Neural progenitor cell (in vitro differentiated cells): ENCODE measurements at regions not wholly inside any gene's neighbourhood (a gene's known extent, or its start where the extent isn't known, plus 50 kb on each side); places are given as distances from the start of the nearest gene placed in this dataset.

Source experiments
- DNase-seq: peaks from one replicate; pipeline ENCODE4 v3.0.0-alpha.2; 2016; ENCODE audit warnings: low spot score
- H2AFZ ChIP-seq: fragments of 200-600 bp; sonication (generic); replicated peaks from 2 replicates; pipeline ENCODE4 v1.6.1; 2016; ENCODE audit warnings: antibody characterized with exemption
- H3F3A ChIP-seq: fragments of 200-600 bp; sonication (generic); 2 replicates; pipeline ENCODE4 v1.6.1; 2016; ENCODE audit warnings: antibody characterized with exemption, low read depth
- H3K27ac ChIP-seq: fragments of 200-600 bp; sonication (generic); 2 replicates; pipeline ENCODE4 v1.5.1; 2016; ENCODE audit warnings: mild to moderate bottlenecking
- H3K27me3 ChIP-seq: fragments of 200-600 bp; sonication (generic); 2 replicates; pipeline ENCODE4 v1.6.1; 2016; ENCODE audit warnings: mild to moderate bottlenecking, moderate library complexity
- H3K36me3 ChIP-seq: fragments of 200-600 bp; sonication (generic); 2 replicates; pipeline ENCODE4 v1.5.1; 2016
- H3K4me1 ChIP-seq: fragments of 200-600 bp; sonication (generic); 2 replicates; pipeline ENCODE4 v1.6.1; 2016; ENCODE audit warnings: mixed run types
- H3K4me2 ChIP-seq: fragments of 200-600 bp; sonication (generic); 2 replicates; pipeline ENCODE4 v1.6.1; 2016
- H3K4me3 ChIP-seq: fragments of 200-600 bp; sonication (generic); 2 replicates; pipeline ENCODE4 v1.5.1; 2016
- H3K79me2 ChIP-seq: fragments of 200-600 bp; sonication (generic); 2 replicates; pipeline ENCODE4 v1.6.1; 2016; ENCODE audit warnings: low read depth
- H3K9ac ChIP-seq: fragments of 200-600 bp; sonication (generic); 2 replicates; pipeline ENCODE4 v1.6.1; 2016
- H3K9me3 ChIP-seq: fragments of 200-600 bp; sonication (generic); 2 replicates; pipeline ENCODE4 v1.5.1; 2016; ENCODE audit warnings: low read depth
- H4K20me1 ChIP-seq: fragments of 200-600 bp; sonication (generic); 2 replicates; pipeline ENCODE4 v1.6.1; 2016; ENCODE audit warnings: low read depth
- H3K27ac Mint-ChIP-seq: 3 replicates; pipeline ENCODE4 v1.8.0; 2021; ENCODE audit warnings: mixed read lengths
- H3K27me3 Mint-ChIP-seq: 2 replicates; pipeline ENCODE4 v1.8.0; 2022; ENCODE audit warnings: low read depth, mild to moderate bottlenecking, inconsistent platforms, moderate library complexity, mixed read lengths; ENCODE audit not compliant: insufficient read depth
- H3K36me3 Mint-ChIP-seq: 3 replicates; pipeline ENCODE4 v1.8.0; 2021; ENCODE audit warnings: mixed read lengths
- H3K4me1 Mint-ChIP-seq: 3 replicates; pipeline ENCODE4 v1.8.0; 2021; ENCODE audit warnings: mixed read lengths
- H3K4me3 Mint-ChIP-seq: 3 replicates; pipeline ENCODE4 v1.8.0; 2021; ENCODE audit warnings: mild to moderate bottlenecking, moderate library complexity, mixed read lengths
- H3K9me3 Mint-ChIP-seq: 3 replicates; pipeline ENCODE4 v1.8.0; 2020; ENCODE audit warnings: mixed read lengths
- CTCF ChIP-seq: fragments of 200-600 bp; sonication (generic); IDR thresholded peaks from 2 replicates; pipeline ENCODE4 v1.5.1; 2017; ENCODE audit warnings: antibody characterized with exemption, mild to moderate bottlenecking
- EZH2 ChIP-seq: fragments of 200-600 bp; sonication (generic); IDR thresholded peaks from 2 replicates; pipeline ENCODE4 v1.6.1; 2017; ENCODE audit warnings: antibody characterized with exemption, mild to moderate bottlenecking, moderate library complexity
- EZH2phosphoT487 ChIP-seq: fragments of 200-600 bp; sonication (generic); IDR thresholded peaks from 2 replicates; pipeline ENCODE4 v1.6.1; 2017; ENCODE audit warnings: antibody characterized with exemption

- Histone ChIP-seq H4K20me1 (no peaks in the 10 kb centered on the region), H3K27me3 (no peaks in the 10 kb centered on the region), H3K36me3 (no peaks in the 10 kb centered on the region), H3F3A (no peaks in the 10 kb centered on the region), H3K4me3 (no peak overlapping the region), H3K9me3 (no peaks in the 10 kb centered on the region), H3K4me1 (no peaks in the 10 kb centered on the region), H3K4me2 (no peak overlapping the region), H3K79me2 (no peaks in the 10 kb centered on the region), H2AFZ (no peak overlapping the region), H3K9ac (no peak overlapping the region), H3K27ac (no peak overlapping the region)
- no peaks in the 10 kb centered on the region for H3K9me3 Mint-ChIP-seq
- H3K4me3 Mint-ChIP-seq, result no peak overlapping the region
- no peak for DNase-seq
- no peaks in the 10 kb centered on the region for H3K36me3 Mint-ChIP-seq
- H3K27me3 Mint-ChIP-seq, result no peaks in the 10 kb centered on the region
- no peak overlapping the region for H3K27ac Mint-ChIP-seq
- no peaks in the 10 kb centered on the region for H3K4me1 Mint-ChIP-seq
- TF ChIP-seq CTCF, result no peak
- no peak for TF ChIP-seq EZH2
- TF ChIP-seq EZH2phosphoT487, result no peak
Measured at GRCh38 chr21:35853321-35854239, 206.7 kb downstream of the SETD4 start.

GRCh38 chr21:35852820-35853219, 207.5 kb downstream of the SETD4 start:
- no peak overlapping the region for H3K4me2 ChIP-seq
- Mint-ChIP-seq H3K27ac (no peak overlapping the region), H3K9me3 (no peaks in the 10 kb centered on the region), H3K4me1 (no peaks in the 10 kb centered on the region), H3K36me3 (no peaks in the 10 kb centered on the region), H3K27me3 (no peaks in the 10 kb centered on the region), H3K4me3 (no peak overlapping the region)
- no peaks in the 10 kb centered on the region for H3K27me3 ChIP-seq
- TF ChIP-seq EZH2 (no peak), CTCF (no peak), EZH2phosphoT487 (no peak)
- H2AFZ ChIP-seq, result no peak overlapping the region
- no peaks in the 10 kb centered on the region for H3F3A ChIP-seq
- H3K4me1 ChIP-seq, result no peaks in the 10 kb centered on the region
- H3K27ac ChIP-seq, result no peak overlapping the region
- H3K9ac ChIP-seq, result no peak overlapping the region
- DNase-seq, result no peak
- no peak overlapping the region for H3K4me3 ChIP-seq
- H3K36me3 ChIP-seq, result no peaks in the 10 kb centered on the region
- no peaks in the 10 kb centered on the region for H3K79me2 ChIP-seq
- no peaks in the 10 kb centered on the region for H4K20me1 ChIP-seq
- no peaks in the 10 kb centered on the region for H3K9me3 ChIP-seq

GRCh38 chr21:35850542-35851103, 209.7 kb downstream of the SETD4 start:
- Histone ChIP-seq H3K4me3 (no peak overlapping the region), H3K27ac (no peak overlapping the region), H3F3A (no peaks in the 10 kb centered on the region), H2AFZ (no peak overlapping the region), H3K9ac (no peak overlapping the region), H3K36me3 (no peaks in the 10 kb centered on the region), H3K4me2 (no peak overlapping the region), H3K79me2 (no peaks in the 10 kb centered on the region), H3K27me3 (no peaks in the 10 kb centered on the region), H3K9me3 (no peaks in the 10 kb centered on the region), H4K20me1 (no peaks in the 10 kb centered on the region), H3K4me1 (no peaks in the 10 kb centered on the region)
- H3K4me1 Mint-ChIP-seq, result no peaks in the 10 kb centered on the region
- no peaks in the 10 kb centered on the region for H3K36me3 Mint-ChIP-seq
- no peak overlapping the region for H3K4me3 Mint-ChIP-seq
- peaks cover 2% of the 10 kb centered on the region for H3K27me3 Mint-ChIP-seq
- no peaks in the 10 kb centered on the region for H3K9me3 Mint-ChIP-seq
- DNase-seq, result no peak
- TF ChIP-seq EZH2phosphoT487, result no peak
- TF ChIP-seq EZH2, result no peak
- no peak for TF ChIP-seq CTCF
- H3K27ac Mint-ChIP-seq, result no peak overlapping the region
